ENCODE measurements at regions not wholly inside any gene's neighbourhood (a gene's known extent, or its start where the extent isn't known, plus 50 kb on each side); places are given as distances from the start of the nearest gene placed in this dataset.
"Not testable (repeated sequence)": the region's sequence is repeated elsewhere in the genome, so short reads cannot be mapped to it uniquely, and the experiment has no call there.

GRCh38 chr12:18872770-18873169, 134.9 kb downstream of the CAPZA3 start:
- Histone ChIP-seq H3K27me3 (replicated peaks; ENCODE audit: control insufficient read depth, insufficient read depth, low read length) (no peaks in the 10 kb centered on the region), H3K36me3 (ENCODE audit: control insufficient read depth, insufficient read depth, low read length) (no peaks in the 10 kb centered on the region), H3K4me3 (replicated peaks; ENCODE audit: low read depth, low read length) (no peak overlapping the region)
- TF ChIP-seq, protein P1, sequence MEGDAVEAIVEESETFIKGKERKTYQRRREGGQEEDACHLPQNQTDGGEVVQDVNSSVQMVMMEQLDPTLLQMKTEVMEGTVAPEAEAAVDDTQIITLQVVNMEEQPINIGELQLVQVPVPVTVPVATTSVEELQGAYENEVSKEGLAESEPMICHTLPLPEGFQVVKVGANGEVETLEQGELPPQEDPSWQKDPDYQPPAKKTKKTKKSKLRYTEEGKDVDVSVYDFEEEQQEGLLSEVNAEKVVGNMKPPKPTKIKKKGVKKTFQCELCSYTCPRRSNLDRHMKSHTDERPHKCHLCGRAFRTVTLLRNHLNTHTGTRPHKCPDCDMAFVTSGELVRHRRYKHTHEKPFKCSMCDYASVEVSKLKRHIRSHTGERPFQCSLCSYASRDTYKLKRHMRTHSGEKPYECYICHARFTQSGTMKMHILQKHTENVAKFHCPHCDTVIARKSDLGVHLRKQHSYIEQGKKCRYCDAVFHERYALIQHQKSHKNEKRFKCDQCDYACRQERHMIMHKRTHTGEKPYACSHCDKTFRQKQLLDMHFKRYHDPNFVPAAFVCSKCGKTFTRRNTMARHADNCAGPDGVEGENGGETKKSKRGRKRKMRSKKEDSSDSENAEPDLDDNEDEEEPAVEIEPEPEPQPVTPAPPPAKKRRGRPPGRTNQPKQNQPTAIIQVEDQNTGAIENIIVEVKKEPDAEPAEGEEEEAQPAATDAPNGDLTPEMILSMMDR (IDR thresholded peaks at IDR 0.05; ENCODE audit: insufficient read depth, low read length, poor library complexity, severe bottlenecking) = no peak
- DNase-seq (ENCODE audit: extremely low read depth, insufficient read length) = no peak

DNA sequence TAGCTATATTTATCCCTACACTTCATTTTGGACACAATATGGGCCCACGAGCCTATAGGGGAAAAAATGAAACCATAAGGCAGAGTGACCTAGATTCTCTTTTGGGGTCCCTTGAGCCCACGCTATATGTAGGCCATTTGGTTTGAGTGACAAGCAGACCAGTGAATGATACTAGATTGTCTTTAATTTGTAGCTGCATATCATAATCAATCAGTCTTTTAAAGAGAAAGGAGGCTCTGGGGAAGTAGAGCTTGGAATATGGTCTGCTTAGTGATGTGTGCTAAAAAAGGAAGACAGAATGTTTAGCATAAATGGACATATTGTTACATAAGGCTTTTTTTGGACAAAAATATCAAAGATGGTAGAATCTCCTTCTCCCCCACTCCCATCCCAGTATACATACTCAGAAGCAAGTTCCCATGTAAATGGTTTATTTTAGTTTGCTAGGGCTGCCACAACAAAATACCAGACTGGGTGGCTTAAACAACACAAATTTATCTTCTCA, 140.8 kb downstream of the CAPZA3 start:
- DNase-seq (ENCODE audit: extremely low read depth, insufficient read length) = no peak
- Histone ChIP-seq H3K27me3 (replicated peaks; ENCODE audit: control insufficient read depth, insufficient read depth, low read length) (no peaks in the 10 kb centered on the region), H3K36me3 (ENCODE audit: control insufficient read depth, insufficient read depth, low read length) (no peaks in the 10 kb centered on the region), H3K4me3 (replicated peaks; ENCODE audit: low read depth, low read length) (no peak overlapping the region)
- TF ChIP-seq, protein P1 (IDR thresholded peaks at IDR 0.05; ENCODE audit: insufficient read depth, low read length, poor library complexity, severe bottlenecking) = no peak

DNA sequence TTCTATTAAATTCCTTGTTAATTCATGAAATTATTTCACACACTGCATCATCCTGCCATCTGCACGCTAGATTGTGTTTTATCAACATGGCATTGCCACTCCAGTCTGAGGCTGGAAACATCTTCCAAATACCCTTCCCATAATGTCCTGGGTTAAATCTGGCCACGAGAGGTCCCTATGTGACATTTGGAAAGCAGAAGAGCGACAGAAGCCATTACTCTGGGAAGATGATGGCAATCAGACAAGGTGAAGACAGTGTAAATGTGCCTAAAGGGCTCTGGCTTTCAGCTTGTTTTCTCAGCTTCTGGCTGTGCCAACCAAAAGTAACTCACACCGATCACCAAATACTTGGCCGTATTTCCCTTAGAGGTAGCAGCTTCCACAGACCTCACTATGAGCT, 144.8 kb downstream of the CAPZA3 start:
- H3K27me3 ChIP-seq (replicated peaks; ENCODE audit: control insufficient read depth, insufficient read depth, low read length) = no peaks in the 10 kb centered on the region
- H3K4me3 ChIP-seq (replicated peaks; ENCODE audit: low read depth, low read length) = no peak overlapping the region
- TF ChIP-seq, protein P1 (IDR thresholded peaks at IDR 0.05; ENCODE audit: insufficient read depth, low read length, poor library complexity, severe bottlenecking) = no peak
- DNase-seq (ENCODE audit: extremely low read depth, insufficient read length) = no peak
- H3K36me3 ChIP-seq (ENCODE audit: control insufficient read depth, insufficient read depth, low read length) = no peaks in the 10 kb centered on the region

DNA sequence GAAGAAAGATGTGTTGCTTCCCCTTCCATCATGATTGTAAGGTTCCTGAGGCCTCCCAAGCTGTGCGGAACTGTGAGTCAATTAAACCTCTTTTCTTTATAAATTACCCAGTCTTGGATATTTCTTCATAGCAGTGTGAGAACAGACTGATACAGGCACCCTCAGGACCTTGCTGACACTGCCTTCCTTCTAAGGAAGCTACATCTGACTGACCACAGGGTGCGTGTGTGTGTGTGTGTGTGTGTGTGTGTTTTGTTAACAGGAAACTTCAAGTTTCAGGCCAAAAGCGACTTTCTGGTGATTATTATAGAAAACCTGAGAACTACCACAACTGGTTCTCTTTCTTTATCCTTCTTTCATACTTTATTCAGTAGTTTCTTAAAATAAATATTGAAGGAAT, 149.0 kb downstream of the CAPZA3 start:
- TF ChIP-seq, protein P1 (IDR thresholded peaks at IDR 0.05; ENCODE audit: insufficient read depth, low read length, poor library complexity, severe bottlenecking) = no peak
- Histone ChIP-seq H3K4me3 (replicated peaks; ENCODE audit: low read depth, low read length) (no peak overlapping the region), H3K27me3 (replicated peaks; ENCODE audit: control insufficient read depth, insufficient read depth, low read length) (no peaks in the 10 kb centered on the region), H3K36me3 (ENCODE audit: control insufficient read depth, insufficient read depth, low read length) (no peaks in the 10 kb centered on the region)
- no peak for DNase-seq (ENCODE audit: extremely low read depth, insufficient read length)

- Histone ChIP-seq H3K36me3 (ENCODE audit: control insufficient read depth, insufficient read depth, low read length) (no peaks in the 10 kb centered on the region), H3K4me3 (replicated peaks; ENCODE audit: low read depth, low read length) (no peak overlapping the region), H3K27me3 (replicated peaks; ENCODE audit: control insufficient read depth, insufficient read depth, low read length) (no peaks in the 10 kb centered on the region)
- TF ChIP-seq, protein P1 (IDR thresholded peaks at IDR 0.05; ENCODE audit: insufficient read depth, low read length, poor library complexity, severe bottlenecking) = no peak
- DNase-seq (ENCODE audit: extremely low read depth, insufficient read length) = no peak
These were observed 149.4 kb downstream of the CAPZA3 start for GRCh38 chr12:18887368-18887767.

GRCh38 chr12:18888047-18888446, 150.1 kb downstream of the CAPZA3 start:
- no peaks in the 10 kb centered on the region for H3K27me3 ChIP-seq (replicated peaks; ENCODE audit: control insufficient read depth, insufficient read depth, low read length)
- DNase-seq (ENCODE audit: extremely low read depth, insufficient read length) = no peak
- H3K36me3 ChIP-seq (ENCODE audit: control insufficient read depth, insufficient read depth, low read length) = no peaks in the 10 kb centered on the region
- TF ChIP-seq, protein P1 (IDR thresholded peaks at IDR 0.05; ENCODE audit: insufficient read depth, low read length, poor library complexity, severe bottlenecking) = no peak
- no peak overlapping the region for H3K4me3 ChIP-seq (replicated peaks; ENCODE audit: low read depth, low read length)

DNA sequence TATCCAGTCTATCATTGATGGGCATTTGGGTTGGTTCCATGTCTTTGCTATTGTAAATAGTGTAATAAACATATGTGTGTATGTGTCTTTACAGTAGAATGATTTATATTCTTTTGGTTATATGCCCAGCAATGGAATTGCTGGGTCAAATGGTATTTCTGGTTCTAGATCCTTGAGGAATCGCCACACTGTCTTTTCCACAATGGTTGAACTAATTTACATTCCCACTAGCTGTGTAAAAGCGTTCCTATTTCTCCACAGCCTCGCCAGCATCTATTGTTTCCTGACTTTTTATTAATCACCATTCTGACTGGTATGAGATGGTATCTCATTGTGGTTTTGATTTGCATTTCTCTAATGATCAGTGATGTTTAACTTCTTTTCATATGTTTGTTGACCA, 152.7 kb downstream of the CAPZA3 start:
- H3K4me3 ChIP-seq (replicated peaks; ENCODE audit: low read depth, low read length); DNase-seq (ENCODE audit: extremely low read depth, insufficient read length); H3K27me3 ChIP-seq (replicated peaks; ENCODE audit: control insufficient read depth, insufficient read depth, low read length); H3K36me3 ChIP-seq (ENCODE audit: control insufficient read depth, insufficient read depth, low read length): not testable (repeated sequence)
